ENCODE measurements at regions not wholly inside any gene's neighbourhood (a gene's known extent, or its start where the extent isn't known, plus 50 kb on each side); places are given as distances from the start of the nearest gene placed in this dataset.
"Not testable (repeated sequence)": the region's sequence is repeated elsewhere in the genome, so short reads cannot be mapped to it uniquely, and the experiment has no call there.

GRCh38 chr6:44049989-44050871, 77.0 kb downstream of the MRPL14 start:
- no peak for DNase-seq

GRCh38 chr6:44049163-44049988, 77.9 kb downstream of the MRPL14 start:
- no peak for DNase-seq

GRCh38 chr6:44048277-44048676, 79.0 kb downstream of the MRPL14 start:
- no peak for DNase-seq

- DNase-seq: no peak
Observed at GRCh38 chr6:44047801-44048200, 79.5 kb downstream of the MRPL14 start.

GRCh38 chr6:44047179-44047546, 80.1 kb downstream of the MRPL14 start:
- DNase-seq: no peak

- no peak for DNase-seq
Observed at GRCh38 chr6:44046516-44047178, 80.6 kb downstream of the MRPL14 start.

GRCh38 chr6:44045672-44046015, 81.6 kb downstream of the MRPL14 start:
- DNase-seq: no peak

GRCh38 chr6:44044940-44045671, 82.1 kb downstream of the MRPL14 start:
- DNase-seq: no peak

- no peak for DNase-seq
Observed at GRCh38 chr6:44044154-44044539, 83.1 kb downstream of the MRPL14 start.

GRCh38 chr6:44043479-44044153, 83.6 kb downstream of the MRPL14 start:
- no peak for DNase-seq

GRCh38 chr6:44042989-44043478, 84.2 kb downstream of the MRPL14 start:
- no peak for DNase-seq

GRCh38 chr6:44042261-44042988, 84.8 kb downstream of the MRPL14 start:
- DNase-seq: no peak

- DNase-seq: no peak
Observed at GRCh38 chr6:44041461-44042260, 85.6 kb downstream of the MRPL14 start.

GRCh38 chr6:44040786-44041185, 86.5 kb downstream of the MRPL14 start:
- DNase-seq: no peak

GRCh38 chr6:44039839-44040350, 87.4 kb downstream of the MRPL14 start:
- no peak for DNase-seq

GRCh38 chr6:44039191-44039719, 88.0 kb downstream of the MRPL14 start:
- no peak for DNase-seq

- no peak for DNase-seq
Observed at GRCh38 chr6:44038543-44039065, 88.6 kb downstream of the MRPL14 start.

- no peak for DNase-seq
Observed at GRCh38 chr6:44037847-44038542, 89.3 kb downstream of the MRPL14 start.

- DNase-seq: not testable (repeated sequence)
Observed at GRCh38 chr6:44037276-44037675, 90.0 kb downstream of the MRPL14 start.

All from stimulated activated CD4-positive, alpha-beta T cell treated with anti-CD3 and anti-CD28 coated beads, Interleukin-12 subunit alpha, Interleukin-12 subunit beta, amount 100 ng/mL, for 4 hours (primary cell).